ENCODE measurements at regions not wholly inside any gene's neighbourhood (a gene's known extent, or its start where the extent isn't known, plus 50 kb on each side); places are given as distances from the start of the nearest gene placed in this dataset.

DNA sequence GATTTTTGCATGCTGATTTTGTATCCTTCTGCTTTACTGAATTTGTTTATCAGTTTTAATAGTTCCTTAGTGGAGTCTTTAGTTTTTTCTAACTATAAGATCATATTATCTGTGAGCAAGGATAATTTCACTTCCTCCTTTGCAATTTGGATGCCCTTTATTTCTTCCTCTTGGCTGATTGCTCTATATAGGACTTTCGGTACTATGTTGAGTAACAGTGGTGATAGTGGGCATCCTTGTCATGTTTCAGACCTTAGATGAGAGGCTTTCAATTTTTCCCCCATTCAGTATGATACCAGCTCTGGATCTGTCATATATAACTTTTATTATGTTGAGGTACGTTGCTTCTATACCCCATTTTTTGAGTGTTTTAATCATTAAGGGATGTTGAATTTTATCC is 224.5 kb upstream of the CNTNAP4 start:
- TF ChIP-seq RBM22 (optimal IDR thresholded peaks at IDR 0.05; ENCODE audit: low read length) (no peak), HNRNPH1 (optimal IDR thresholded peaks at IDR 0.05; ENCODE audit: low read depth, low read length) (no peak), POLR2A (IDR thresholded peaks at IDR 0.05; ENCODE audit: insufficient read depth in 1 of 2, low read depth in 2 of 2, low read length in 2 of 2) (no peak), MXD4 (CRISPR knock-in tag; IDR thresholded peaks at IDR 0.05) (no peak), NFKB2 (CRISPR knock-in tag; IDR thresholded peaks at IDR 0.05; ENCODE audit: borderline replicate concordance) (no peak)
- TF ChIP-seq, protein P1, sequence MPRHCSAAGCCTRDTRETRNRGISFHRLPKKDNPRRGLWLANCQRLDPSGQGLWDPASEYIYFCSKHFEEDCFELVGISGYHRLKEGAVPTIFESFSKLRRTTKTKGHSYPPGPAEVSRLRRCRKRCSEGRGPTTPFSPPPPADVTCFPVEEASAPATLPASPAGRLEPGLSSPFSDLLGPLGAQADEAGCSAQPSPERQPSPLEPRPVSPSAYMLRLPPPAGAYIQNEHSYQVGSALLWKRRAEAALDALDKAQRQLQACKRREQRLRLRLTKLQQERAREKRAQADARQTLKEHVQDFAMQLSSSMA (CRISPR knock-in tag; IDR thresholded peaks at IDR 0.05) = no peak
- TF ChIP-seq, protein P2, sequence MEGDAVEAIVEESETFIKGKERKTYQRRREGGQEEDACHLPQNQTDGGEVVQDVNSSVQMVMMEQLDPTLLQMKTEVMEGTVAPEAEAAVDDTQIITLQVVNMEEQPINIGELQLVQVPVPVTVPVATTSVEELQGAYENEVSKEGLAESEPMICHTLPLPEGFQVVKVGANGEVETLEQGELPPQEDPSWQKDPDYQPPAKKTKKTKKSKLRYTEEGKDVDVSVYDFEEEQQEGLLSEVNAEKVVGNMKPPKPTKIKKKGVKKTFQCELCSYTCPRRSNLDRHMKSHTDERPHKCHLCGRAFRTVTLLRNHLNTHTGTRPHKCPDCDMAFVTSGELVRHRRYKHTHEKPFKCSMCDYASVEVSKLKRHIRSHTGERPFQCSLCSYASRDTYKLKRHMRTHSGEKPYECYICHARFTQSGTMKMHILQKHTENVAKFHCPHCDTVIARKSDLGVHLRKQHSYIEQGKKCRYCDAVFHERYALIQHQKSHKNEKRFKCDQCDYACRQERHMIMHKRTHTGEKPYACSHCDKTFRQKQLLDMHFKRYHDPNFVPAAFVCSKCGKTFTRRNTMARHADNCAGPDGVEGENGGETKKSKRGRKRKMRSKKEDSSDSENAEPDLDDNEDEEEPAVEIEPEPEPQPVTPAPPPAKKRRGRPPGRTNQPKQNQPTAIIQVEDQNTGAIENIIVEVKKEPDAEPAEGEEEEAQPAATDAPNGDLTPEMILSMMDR (CRISPR knock-in tag; IDR thresholded peaks at IDR 0.05) = no peak
- TF ChIP-seq, protein P3, sequence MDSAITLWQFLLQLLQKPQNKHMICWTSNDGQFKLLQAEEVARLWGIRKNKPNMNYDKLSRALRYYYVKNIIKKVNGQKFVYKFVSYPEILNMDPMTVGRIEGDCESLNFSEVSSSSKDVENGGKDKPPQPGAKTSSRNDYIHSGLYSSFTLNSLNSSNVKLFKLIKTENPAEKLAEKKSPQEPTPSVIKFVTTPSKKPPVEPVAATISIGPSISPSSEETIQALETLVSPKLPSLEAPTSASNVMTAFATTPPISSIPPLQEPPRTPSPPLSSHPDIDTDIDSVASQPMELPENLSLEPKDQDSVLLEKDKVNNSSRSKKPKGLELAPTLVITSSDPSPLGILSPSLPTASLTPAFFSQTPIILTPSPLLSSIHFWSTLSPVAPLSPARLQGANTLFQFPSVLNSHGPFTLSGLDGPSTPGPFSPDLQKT (CRISPR knock-in tag; IDR thresholded peaks at IDR 0.05; ENCODE audit: borderline replicate concordance) = no peak

Data from HepG2 (cell line).